ENCODE measurements at regions not wholly inside any gene's neighbourhood (a gene's known extent, or its start where the extent isn't known, plus 50 kb on each side); places are given as distances from the start of the nearest gene placed in this dataset.
"Not testable (repeated sequence)": the region's sequence is repeated elsewhere in the genome, so short reads cannot be mapped to it uniquely, and the experiment has no call there.

DNA sequence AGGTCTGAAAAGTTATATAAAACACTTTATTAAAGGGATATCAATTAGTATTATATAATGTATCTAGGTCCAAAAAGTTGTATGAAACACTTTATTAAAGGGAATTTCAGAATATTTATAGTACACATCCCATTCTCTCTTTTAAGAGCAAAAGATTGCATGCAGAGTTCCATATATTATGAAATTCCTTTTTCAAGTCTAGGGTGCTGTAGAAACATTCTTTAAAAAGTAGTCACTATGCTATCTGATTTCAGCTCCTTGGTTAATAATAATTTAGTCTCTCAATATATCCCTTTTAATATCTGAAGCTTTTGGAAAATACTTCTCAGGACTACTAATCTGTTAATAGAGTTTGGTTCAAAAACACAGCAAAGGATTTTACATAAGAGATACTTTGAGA, 1496.1 kb upstream of the C9orf72 start:
- TF ChIP-seq, protein P1, sequence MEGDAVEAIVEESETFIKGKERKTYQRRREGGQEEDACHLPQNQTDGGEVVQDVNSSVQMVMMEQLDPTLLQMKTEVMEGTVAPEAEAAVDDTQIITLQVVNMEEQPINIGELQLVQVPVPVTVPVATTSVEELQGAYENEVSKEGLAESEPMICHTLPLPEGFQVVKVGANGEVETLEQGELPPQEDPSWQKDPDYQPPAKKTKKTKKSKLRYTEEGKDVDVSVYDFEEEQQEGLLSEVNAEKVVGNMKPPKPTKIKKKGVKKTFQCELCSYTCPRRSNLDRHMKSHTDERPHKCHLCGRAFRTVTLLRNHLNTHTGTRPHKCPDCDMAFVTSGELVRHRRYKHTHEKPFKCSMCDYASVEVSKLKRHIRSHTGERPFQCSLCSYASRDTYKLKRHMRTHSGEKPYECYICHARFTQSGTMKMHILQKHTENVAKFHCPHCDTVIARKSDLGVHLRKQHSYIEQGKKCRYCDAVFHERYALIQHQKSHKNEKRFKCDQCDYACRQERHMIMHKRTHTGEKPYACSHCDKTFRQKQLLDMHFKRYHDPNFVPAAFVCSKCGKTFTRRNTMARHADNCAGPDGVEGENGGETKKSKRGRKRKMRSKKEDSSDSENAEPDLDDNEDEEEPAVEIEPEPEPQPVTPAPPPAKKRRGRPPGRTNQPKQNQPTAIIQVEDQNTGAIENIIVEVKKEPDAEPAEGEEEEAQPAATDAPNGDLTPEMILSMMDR (IDR thresholded peaks at IDR 0.05): no peak
- no peak for TF ChIP-seq POLR2A (IDR thresholded peaks at IDR 0.05)
- Histone ChIP-seq H3K4me3 (replicated peaks in 1 of 3) (no peak overlapping the region), H3K4me1 (no peaks in the 10 kb centered on the region), H3K36me3 (no peaks in the 10 kb centered on the region), H3K27ac (no peak overlapping the region), H3K9me3 (no peaks in the 10 kb centered on the region), H3K27me3 (no peaks in the 10 kb centered on the region)
- intact Hi-C loops (cut with DNase I): no loop called here
- DNase-seq: no peak

DNA sequence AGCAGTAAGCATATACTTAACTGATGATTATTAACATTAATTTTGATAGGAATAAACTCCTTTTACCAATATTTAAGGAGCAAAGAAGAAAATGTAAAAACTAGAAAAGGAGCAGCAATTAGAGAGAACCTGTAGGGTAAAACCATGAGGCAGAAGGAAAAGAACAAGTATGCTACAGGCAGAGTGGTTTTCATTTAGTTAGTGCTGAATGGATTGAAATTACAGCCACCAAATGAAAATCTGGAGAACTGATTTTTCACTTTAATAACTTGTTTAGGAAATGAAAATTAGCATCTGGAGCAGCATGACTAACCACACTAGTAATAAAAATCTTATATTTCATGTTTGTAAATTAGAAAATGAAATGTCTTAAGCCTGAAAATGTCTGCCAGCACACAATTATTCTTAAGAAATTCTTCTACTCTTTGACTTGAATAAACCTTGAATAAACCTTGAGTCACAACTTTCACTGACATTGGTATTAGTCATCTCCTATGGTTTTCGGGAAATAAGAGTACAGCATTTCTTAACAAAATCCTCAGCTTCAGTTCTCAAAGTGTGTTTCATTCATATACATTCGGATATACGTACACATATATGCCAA, 1504.9 kb upstream of the C9orf72 start:
- WGBS, 2 donors: 92 to 95% methylated on average over 3 of the region's 3 CpGs
- no peak overlapping the region for H3K4me3 ChIP-seq (replicated peaks in 1 of 3)
- TF ChIP-seq POLR2A (IDR thresholded peaks at IDR 0.05): no peak
- TF ChIP-seq, protein P1 (IDR thresholded peaks at IDR 0.05): no peak
- no peak overlapping the region for H3K27ac ChIP-seq
- intact Hi-C loops (cut with DNase I): no loop called here
- H3K9me3 ChIP-seq: no peaks in the 10 kb centered on the region
- no peaks in the 10 kb centered on the region for H3K36me3 ChIP-seq
- no peak for DNase-seq
- no peaks in the 10 kb centered on the region for H3K27me3 ChIP-seq
- no peaks in the 10 kb centered on the region for H3K4me1 ChIP-seq

DNA sequence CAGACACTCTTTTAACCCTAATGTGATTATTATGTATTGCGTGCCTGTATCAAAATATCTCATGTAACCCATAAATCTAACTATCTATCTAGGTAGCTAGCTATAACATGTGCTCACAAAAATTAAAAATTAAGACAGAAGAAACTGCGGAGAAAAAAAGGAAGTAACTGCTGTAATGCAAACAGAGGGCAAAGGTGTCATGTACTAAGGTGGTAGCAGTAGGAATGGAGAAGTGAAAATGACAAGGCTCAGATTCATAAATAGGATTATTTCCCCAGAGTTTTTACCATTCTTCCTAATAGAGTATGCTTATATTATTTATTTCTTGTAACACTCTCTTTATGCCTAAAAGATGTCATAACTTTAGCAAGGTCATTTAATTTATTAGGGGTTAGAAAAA, 1527.5 kb upstream of the C9orf72 start:
- Histone ChIP-seq H3K27me3 (no peaks in the 10 kb centered on the region), H3K4me3 (replicated peaks in 1 of 3) (no peak overlapping the region), H3K9me3 (no peaks in the 10 kb centered on the region), H3K27ac (no peak overlapping the region), H3K4me1 (no peaks in the 10 kb centered on the region), H3K36me3 (no peaks in the 10 kb centered on the region)
- WGBS, 2 donors: 0 to 66% methylated on average over 2 of the region's 2 CpGs
- no peak for DNase-seq
- TF ChIP-seq POLR2A (IDR thresholded peaks at IDR 0.05): no peak
- intact Hi-C loops (cut with DNase I): no loop called here

DNA sequence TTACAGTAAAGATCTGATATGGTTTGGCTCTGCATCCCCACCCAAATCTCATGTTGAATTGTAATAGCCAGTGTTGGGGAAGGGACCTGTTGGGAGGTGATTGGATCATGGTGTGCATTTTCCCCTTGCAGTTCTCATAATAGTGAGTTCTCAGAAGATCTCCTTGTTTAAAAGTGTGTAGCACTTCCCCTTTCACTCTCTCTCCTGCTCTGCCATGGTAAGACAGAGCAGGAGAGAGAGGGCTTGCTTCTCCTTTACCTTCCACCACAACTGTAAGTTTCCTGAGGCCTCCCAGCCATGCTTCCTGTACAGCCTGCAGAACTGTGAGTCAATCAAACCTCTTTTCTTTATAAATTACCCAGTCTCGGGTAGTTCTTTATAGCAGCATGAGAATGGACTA, 1530.9 kb upstream of the C9orf72 start:
- H3K36me3 ChIP-seq; intact Hi-C loops (cut with DNase I); DNase-seq; H3K4me3 ChIP-seq (replicated peaks in 1 of 3); H3K27me3 ChIP-seq; H3K4me1 ChIP-seq; H3K9me3 ChIP-seq; H3K27ac ChIP-seq: not testable (repeated sequence)
- 68 to 77% methylated on average over 1 of the region's 1 CpG for WGBS, 2 donors

DNA sequence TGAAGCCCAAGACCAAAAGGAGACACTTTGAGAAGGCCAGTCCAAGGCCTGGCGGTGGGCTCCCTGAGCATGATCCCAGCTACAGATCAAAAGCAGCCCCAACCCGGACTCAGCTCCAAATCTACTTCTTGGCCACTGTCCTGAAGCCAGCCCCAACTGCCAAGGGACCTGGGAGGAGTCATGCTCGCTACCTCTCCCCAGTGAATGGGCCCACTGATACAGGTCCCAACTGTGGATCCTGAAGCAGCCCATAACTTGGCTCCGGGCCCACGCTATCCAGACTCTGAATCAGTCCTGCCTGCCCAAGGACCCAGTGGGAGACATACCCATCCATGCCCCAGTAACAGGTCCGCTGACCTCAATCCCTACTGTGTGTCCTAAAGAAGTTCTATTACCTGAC, 1545.3 kb upstream of the C9orf72 start:
- no peak overlapping the region for H3K4me3 ChIP-seq (replicated peaks in 1 of 3)
- no peak overlapping the region for H3K27ac ChIP-seq
- no peak for DNase-seq
- H3K27me3 ChIP-seq: no peaks in the 10 kb centered on the region
- 63 to 82% methylated on average over 3 to 6 of the region's 6 CpGs for WGBS, 2 donors
- H3K4me1 ChIP-seq: no peaks in the 10 kb centered on the region
- H3K36me3 ChIP-seq: no peaks in the 10 kb centered on the region
- intact Hi-C loops (cut with DNase I): no loop called here
- H3K9me3 ChIP-seq: no peaks in the 10 kb centered on the region
- TF ChIP-seq, protein P1 (IDR thresholded peaks at IDR 0.05): no peak
- TF ChIP-seq POLR2A (IDR thresholded peaks at IDR 0.05): no peak

DNA sequence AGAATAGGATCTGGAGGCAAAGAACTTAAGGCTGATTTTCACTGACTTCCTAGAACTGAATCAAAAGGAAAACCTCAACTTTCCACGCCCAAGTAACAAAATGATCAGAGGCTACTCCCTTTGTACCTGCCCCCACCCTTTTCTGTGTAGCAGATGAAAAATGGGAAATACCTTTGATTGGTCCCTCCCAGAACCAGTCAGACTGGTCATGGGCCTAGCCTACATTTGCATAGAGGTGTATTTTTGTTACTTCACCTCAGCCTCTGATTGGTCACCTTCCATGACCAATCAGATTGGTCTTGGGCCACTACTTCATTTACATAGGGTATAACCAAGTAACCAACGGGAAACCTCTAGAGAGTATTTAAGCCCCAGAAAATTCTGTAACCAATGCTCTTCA, 1553.5 kb upstream of the C9orf72 start:
- H3K9me3 ChIP-seq: no peaks in the 10 kb centered on the region
- no peak overlapping the region for H3K27ac ChIP-seq
- 90 to 91% methylated on average over 2 of the region's 2 CpGs for WGBS, 2 donors
- H3K4me1 ChIP-seq: no peaks in the 10 kb centered on the region
- no peaks in the 10 kb centered on the region for H3K27me3 ChIP-seq
- TF ChIP-seq, protein P1 (IDR thresholded peaks at IDR 0.05): no peak
- no peak for TF ChIP-seq POLR2A (IDR thresholded peaks at IDR 0.05)
- H3K36me3 ChIP-seq: no peaks in the 10 kb centered on the region
- H3K4me3 ChIP-seq (replicated peaks in 1 of 3): no peak overlapping the region
- intact Hi-C loops (cut with DNase I): no loop called here
- no peak for DNase-seq

Measured in thyroid gland (tissue), 4 donors.